Right renal cortex interstitium (tissue), 3 donors: ENCODE measurements at regions not wholly inside any gene's neighbourhood (a gene's known extent, or its start where the extent isn't known, plus 50 kb on each side); places are given as distances from the start of the nearest gene placed in this dataset.
A peak's percentile ranks its signal among the peaks of the same experiment; 100 is the strongest.
"Not testable (repeated sequence)": the region's sequence is repeated elsewhere in the genome, so short reads cannot be mapped to it uniquely, and the experiment has no call there.

ENCODE experiments used
- DNase-seq, 3 donors: peaks; one replicate each; pipeline ENCODE4 v3.0.0-alpha.2; 2013; ENCODE audit warnings: low read depth in 3 of 3, low spot score in 2 of 3

DNA sequence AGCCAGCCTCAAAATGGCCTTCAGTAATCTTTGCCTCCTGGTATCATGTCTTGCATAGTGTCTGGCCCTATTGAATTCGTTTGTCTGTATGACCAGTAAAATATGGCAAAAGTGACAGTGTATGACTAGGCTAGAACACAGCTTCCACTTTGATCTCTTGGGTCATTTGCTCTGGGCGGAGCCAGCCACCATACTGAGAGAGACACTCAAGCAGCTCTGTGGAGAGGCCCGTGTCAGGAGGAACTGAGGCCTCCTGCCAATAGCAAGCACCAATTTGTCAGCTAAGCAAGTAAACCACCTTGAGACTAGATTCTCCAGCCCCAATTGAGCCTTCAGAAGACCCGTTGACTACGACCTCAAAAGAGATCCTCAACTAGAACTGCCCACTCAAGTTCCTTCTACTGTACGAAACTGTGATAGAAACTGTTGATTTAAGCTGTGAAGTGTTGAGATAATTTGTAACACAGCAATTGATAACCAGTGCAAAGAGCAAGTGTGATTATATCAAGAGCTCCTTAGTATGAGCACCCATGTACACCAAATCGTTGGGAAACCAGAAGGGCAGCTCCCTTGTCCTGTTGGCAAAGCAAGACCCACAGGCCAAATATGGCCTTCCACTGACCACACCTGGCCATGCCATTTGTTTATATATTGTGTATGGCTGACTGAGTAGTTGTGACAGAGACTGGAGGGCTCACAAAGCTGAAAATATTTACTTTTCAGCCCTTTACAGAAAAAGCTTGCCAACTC is 52.7 kb upstream of the SERBP1 start:
- DNase-seq, result no peak

GRCh38 chr1:67484492-67484891 is 54.3 kb upstream of the SERBP1 start:
- DNase-seq, result no peak

DNA sequence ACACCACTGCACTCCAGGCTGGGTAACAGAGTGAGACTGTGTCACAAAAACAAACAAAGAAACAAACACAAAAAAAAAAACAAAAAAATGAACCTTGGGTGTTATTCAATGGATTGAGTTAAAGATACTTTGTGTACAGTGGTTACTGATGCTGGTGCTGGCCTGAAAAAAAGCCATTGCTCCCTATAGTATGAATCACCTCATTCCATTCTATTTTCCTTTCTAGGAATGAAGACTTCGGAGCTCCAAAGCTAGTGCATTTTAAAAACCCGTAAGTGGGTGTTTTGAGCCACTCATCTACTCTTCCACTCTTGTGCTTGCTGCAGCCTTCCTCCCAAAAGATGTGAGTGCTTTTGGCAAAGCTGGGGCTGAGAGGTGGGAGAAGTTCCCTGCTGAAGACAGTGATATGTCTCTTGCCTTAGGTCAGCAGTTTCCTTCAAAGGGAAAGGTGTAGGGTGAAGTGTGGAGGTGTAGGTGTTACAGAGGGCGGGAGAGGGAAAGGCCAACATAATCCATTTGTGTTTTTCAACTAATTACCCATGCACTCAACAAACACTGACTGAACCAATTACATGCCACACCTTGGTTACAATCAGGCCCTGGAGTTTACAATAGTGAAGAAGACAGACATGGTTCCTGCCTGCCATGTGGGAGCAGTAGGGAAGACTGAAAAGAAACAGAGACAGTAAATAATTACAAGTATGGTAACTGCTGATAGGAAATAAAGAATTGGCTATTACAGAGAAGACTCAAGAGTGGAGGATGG is 55.0 kb upstream of the SERBP1 start:
- no peak for DNase-seq

DNA sequence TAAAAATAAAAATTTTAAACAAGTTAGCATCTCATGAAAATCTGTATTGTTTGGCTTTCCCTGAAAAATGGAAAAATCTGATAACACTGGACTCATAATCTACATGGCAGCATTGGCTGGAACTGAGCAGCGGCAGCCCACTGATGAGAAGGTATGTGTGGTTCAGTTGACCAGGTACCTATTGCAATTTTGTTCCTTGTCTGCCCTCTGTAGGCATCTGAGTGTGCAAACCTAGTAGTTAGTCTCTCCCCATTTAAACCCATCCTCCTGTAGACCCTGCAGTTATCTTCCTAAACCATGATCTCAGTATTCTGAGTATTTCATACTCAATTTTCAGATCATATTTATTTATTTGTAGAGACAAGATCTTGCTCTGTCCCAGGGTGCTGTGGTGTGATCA is 59.4 kb upstream of the SERBP1 start:
- DNase-seq, result no peak

GRCh38 chr1:67491280-67491679 is 61.1 kb upstream of the SERBP1 start:
- no peak for DNase-seq

DNA sequence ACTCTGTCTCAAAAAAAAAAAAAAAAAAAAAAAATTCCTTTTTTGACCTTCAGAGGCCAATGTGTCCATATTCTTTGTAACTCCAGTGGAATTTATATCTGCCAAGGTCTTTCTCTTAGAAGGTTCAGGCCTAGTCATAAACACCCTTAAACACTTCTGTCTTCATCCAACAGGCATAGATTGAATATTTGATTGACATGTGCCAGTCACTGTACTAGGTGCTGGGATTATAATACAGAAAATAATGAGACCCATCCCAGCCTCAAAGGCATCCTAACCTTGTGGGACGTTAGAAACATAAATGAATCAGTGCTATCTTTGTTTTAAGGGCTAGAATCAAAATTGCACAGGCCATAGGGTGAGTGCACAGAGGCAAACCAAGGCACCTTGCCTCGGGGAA is 62.9 kb upstream of the SERBP1 start:
- no peak for DNase-seq

- no peak for DNase-seq
These were observed 65.1 kb upstream of the SERBP1 start for GRCh38 chr1:67495327-67495726.

- DNase-seq, result no peak
These were observed 66.1 kb upstream of the SERBP1 start for GRCh38 chr1:67496329-67496728.

GRCh38 chr1:67500413-67500959 is 70.3 kb upstream of the SERBP1 start:
- peak; percentile 67 to 83 (median 79) for DNase-seq

GRCh38 chr1:67503974-67504373 is 73.8 kb upstream of the SERBP1 start:
- no peak for DNase-seq

- DNase-seq, result not testable (repeated sequence)
These were observed 83.4 kb upstream of the SERBP1 start for GRCh38 chr1:67513392-67514294.

- no peak for DNase-seq
These were observed 84.1 kb upstream of the SERBP1 start for GRCh38 chr1:67514300-67514699.

GRCh38 chr1:67514786-67515185 is 84.6 kb upstream of the SERBP1 start:
- DNase-seq, result no peak

DNA sequence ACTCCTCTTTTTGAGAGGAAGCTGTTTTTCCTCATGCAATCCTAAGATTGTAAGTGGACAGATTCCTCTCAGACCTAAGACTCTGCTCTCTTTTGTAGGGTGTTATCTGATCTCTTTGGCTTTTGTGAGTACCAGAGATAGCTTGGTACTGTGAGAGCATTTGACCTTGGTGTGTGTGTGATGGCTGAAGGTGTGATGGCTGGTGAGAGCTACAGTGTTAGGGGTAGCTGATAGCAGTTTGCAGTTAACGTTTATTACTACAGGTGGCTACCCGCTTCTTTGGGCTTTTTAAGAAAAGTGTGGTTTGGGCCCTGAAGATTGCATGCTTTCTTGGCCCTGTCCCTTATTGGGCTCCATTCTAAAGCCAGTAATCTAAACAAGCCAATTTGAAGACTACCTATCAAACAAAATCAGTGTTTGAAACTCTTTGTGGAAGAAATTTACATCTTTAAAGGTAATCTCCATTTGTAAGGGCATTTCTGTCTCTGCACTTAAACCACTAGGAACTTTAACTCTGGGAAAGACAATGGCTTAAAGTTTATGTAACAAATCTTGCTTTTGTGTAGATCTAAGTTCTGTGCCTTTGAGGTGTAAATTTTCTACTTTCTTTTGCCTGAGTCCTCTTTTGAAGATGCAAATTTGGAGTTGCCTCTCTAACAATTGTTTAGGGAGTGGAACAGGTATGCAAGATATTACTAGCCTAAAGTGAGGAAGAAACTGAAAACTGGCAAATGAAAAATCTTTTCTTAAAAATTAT is 85.3 kb upstream of the SERBP1 start:
- no peak for DNase-seq

- no peak for DNase-seq
These were observed 86.8 kb upstream of the SERBP1 start for GRCh38 chr1:67517046-67517445.

DNA sequence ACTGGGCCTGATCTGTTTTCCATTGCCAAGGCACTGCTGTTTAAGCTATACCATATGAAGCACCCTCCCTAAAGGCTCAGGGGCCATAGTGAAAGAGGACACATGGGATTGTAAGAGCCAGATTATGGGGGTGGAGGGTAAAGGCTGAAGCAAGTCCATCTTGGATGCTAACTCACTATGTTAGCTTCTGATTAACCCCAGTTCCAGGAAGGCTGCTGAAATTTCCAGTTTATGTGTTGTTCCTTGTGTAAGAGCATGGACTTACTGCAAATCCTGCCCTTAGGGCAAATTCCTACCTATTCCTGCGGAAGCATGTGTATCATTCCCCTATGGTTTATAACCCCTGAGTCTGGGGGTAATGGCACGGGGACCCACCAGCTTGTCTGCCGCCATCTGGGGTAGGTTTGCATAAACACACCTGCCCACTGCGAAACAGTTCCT is 91.8 kb upstream of the SERBP1 start:
- no peak for DNase-seq

DNA sequence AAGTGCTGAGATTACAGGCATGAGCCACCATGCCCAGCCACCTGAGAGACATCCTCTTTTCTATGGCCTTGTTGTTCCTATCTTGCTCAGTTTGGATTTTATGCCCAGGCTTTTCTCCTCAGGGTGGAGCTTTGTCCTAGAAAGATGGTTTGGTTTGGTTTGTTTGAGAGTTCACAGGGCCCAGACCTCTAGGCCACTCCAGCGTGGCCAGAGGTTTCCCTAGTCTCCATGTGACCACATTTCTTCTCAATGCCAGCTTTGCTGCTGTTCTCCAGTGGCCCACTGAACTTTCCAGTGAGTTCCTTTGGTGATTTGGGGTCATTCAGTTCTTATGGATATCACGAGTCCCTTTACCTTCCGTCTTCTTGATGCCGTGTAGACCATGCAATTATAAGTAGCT is 92.6 kb upstream of the SERBP1 start:
- no peak for DNase-seq

DNA sequence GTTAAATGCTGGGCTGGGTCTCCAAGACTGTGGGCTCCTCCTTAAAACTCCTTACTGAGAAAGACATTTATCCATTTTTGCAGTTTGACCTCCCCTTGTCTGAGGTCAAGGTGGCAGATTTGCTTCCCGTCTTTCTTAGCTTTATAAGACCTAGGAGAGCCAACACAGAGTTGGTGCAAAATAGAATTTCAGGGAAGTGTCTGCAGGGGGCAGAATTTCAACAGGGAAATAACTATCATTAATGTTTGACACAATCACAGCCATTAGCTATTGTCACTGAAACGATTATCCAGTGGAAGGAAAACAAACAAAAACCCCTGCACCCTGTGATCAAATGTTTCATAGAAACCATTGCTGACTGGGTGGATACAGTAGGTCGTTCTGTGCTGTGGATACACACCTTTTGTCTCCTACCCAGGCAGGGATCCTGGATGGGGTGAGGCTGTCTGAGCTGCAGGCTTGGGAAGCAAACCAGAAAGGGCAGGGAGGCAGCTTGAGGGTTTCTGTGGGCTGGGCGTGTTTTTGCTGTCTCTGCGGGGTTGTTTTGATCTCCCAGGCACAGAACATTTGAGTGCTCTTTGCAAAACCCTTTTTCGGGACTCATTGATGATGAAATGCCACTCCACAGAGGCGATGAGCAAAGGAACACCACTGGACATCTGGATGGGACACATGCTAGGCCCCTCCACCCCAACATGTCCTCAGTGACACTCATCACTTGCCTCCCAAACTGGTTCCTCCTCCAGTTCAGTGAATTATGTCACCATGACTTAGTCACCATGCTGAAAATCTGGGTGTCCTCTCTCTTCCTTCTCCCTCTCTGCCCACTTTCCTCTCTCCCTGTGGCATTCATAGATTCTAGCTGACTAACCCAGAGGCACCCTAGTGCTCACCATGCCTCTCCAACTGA is 94.2 kb upstream of the SERBP1 start:
- no peak for DNase-seq
